Stimulated activated CD4-positive, alpha-beta T cell treated with anti-CD3 and anti-CD28 coated beads, Interleukin-4, amount 100 ng/mL, for 48 hours (primary cell): ENCODE measurements at regions not wholly inside any gene's neighbourhood (a gene's known extent, or its start where the extent isn't known, plus 50 kb on each side); places are given as distances from the start of the nearest gene placed in this dataset.

Experiments used
- DNase-seq, 2 donors: peaks; one replicate each; pipeline ENCODE4 v3.0.0-alpha.2; 2020; ENCODE audit warnings: low read depth in 2 of 2

DNA sequence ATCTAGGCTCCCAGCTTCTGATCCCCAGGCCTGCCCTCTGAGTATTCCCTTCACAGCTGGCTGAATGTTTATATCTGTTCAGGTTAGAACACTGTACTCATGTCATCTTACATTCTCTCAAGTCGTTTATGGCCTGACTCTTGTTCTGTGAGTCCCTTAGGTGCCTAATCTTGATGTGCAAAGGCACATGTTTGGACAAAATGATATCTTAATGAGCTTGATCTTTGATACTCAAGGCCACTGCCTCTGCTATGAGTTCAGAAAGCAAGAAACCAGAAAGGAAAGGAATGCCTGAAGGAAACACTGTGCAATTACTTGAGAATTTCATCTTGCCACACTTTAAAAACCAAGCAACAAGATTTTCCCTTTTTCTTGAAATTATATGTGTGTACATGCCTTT lies 391.8 kb upstream of the ZNF608 start:
- DNase-seq = no peak

GRCh38 chr5:125139590-125139989 lies 393.2 kb upstream of the ZNF608 start:
- DNase-seq = no peak

GRCh38 chr5:125140220-125140619 lies 393.8 kb upstream of the ZNF608 start:
- DNase-seq = no peak

DNA sequence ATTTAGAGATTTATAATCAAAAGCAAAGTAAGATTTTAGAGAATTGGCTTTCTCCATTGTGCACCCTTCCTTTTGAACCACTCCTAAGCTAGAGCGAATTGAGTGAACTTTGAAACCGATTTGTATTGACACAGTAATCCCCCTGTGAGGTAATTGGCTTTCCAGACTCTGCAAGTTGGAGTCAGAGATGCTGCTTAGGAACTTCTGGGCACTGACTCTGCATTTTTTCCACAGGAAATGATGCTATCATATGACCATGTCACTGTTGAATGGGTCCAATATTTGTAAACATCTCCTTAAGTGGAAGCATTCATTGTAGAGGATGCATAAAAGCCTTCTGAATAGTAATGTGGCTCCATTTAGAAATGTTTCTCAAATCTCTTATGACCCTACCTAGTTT lies 394.4 kb upstream of the ZNF608 start:
- no peak for DNase-seq

DNA sequence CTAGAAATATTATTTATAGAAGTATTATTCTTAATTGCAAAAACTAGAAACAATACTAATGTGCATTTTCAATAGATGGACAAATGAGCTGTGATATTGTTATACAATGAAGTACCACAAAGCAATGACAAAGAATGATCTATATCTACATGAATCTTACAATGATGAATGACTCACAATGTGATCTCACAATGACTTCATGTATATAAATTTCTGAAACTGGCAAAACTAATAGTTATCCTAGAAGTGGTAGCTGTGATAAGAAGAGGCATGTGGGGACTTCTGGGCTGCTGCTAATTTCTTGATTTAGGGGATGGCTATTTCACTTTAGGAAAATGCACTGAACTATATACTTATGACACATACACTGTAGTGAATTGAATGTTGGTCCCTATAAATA lies 396.0 kb upstream of the ZNF608 start:
- DNase-seq = no peak

- no peak for DNase-seq
These were observed 396.6 kb upstream of the ZNF608 start for GRCh38 chr5:125143011-125143410.

DNA sequence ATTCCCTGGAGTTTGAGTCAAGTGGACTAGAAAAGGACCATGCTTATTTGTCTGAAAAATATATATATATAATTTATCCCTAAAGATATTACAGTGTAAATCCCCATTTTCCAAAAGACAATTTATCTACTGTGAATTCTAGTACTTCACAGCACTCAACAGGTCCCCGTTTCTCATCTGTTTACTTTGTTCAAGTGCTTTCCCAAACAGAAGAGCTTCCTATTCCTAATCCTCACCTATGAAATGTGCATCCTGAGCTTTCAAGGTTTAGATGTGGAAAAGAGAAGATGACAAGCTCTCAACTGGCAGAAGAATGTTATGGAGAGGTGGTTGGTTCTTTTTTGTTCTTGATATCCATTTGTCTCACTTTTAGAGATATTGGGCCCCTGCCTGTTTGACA lies 401.6 kb upstream of the ZNF608 start:
- no peak for DNase-seq

GRCh38 chr5:125148706-125149105 lies 402.3 kb upstream of the ZNF608 start:
- DNase-seq = no peak

GRCh38 chr5:125149110-125149509 lies 402.7 kb upstream of the ZNF608 start:
- no peak for DNase-seq

DNA sequence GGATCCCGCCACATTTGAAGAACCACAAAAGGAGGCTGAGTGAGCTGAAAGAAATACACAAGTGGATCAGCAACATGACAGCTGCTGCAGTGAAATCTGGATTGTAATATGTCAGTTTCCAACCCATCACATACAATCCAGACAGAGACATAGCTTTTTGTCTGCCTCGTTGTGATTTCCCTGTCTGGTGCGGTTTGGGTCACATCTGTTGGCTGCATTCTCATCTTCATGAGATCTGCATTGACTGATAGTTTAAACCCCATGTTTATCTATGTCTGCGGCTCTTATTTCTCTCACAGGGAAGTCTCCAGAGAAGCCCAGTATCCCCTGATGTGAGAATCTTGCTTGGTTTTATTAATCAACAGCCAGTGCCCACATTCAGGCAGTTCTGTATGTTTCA lies 403.1 kb upstream of the ZNF608 start:
- DNase-seq = no peak

- no peak for DNase-seq
These were observed 403.7 kb upstream of the ZNF608 start for GRCh38 chr5:125150041-125150669.

DNA sequence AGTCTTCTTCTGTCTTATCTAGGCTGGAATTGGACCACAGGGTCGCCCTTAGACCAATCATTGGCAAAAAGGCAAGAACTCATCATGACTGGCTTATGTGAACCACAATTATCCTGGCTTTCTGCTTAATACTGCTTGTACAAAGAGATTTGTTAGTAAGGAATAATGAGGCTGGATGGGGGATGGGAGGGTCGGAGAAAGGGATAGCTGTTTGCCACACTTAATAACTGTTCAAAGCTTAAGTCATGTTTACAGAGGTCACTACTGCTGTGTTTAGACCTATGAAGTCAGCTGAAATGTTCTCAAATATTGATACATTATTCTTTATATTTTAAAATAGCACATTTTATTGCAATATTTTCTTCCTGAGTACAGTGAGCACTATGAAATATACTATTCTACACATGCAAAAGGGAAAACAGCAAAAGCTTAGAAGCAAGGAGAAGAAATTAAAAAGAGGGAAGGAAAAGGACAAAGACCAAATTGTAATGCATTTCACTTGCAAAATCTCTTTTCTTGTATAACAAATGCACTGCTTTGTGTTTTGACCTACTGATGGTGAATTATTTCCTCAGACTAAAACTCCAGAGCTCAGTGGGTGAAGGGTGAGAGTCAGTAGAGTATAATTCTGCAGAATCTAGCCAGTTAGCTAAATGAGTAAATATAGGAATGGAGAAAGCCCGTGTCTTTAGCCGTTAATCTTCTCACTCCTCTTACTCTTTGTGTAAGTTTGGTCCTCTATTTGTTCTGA lies 404.9 kb upstream of the ZNF608 start:
- DNase-seq = no peak

DNA sequence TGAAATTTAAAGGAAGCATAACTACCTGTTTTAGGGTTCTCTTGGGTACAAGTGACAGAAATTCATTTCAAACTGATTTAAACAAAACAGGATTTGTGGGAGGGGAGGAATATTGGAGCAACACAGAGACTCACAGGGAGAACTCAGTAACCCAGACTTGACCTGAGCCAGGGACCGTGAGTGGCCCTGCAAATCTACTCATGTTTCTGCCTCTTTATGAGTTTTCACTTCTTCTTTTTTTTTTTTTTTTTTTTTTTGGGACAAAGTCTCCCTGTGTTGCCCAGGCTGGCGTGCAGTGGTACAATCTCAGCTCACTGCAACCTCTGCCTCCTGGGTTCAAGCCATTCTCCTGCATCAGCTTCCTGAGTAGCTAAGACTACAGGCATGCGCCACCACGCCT lies 405.6 kb upstream of the ZNF608 start:
- DNase-seq = no peak

GRCh38 chr5:125152461-125153189 lies 406.2 kb upstream of the ZNF608 start:
- no peak for DNase-seq

DNA sequence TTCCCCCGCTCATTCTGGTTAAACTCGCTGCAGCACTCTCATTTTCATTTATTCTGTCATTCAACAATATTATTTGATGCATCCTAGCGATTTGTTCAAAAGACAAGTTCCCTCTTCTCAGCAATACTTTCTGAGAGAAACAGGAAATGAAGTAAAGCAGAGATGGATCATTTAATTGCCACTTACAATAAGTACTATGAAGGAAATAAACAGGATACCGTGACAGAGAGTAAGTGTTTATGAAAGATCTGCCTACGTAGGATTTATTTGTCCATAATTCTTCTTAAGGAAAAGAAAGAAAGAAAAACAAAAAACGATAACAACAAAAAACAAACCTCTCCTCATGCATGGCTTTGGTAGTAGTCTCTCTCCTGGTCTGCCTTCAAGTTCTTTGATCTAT lies 406.8 kb upstream of the ZNF608 start:
- DNase-seq = no peak

DNA sequence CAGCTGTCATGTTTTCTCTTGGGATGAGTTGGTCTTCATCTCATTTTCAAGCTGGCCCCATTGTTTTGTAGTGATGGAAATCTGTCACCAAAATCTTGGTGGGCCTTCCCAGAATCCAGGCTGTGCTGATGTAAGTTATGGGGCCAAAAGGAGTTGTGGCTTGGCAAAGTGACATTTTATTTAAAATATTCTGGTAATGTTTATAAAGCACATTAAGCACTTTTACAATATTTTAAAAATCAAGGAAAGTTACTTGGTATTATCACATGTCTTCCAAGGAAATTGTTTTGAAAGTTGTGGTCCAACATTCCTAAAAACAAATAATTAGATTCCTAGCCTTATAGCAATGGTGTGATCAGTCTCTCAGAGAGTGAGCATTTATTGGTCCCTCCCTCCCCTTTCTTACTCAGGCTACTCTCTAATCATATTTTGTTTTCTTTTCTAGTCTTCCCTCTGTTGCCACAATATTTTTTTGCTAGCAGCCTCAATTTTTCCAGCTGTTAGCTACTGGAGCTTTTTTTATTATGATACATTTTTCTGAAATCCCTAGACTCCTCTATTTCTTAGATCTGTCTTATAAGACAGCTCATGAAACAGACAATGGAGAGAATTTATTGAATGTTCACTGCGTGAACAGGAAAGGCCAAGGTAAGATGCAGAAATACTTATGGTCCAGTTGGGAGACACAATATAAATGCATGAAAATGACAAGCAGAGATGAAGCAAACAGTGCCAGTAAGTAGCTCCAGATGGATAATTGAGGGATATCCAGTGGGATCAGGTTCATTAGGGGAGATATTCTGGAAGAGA lies 408.1 kb upstream of the ZNF608 start:
- DNase-seq = no peak

- DNase-seq = no peak
These were observed 414.5 kb upstream of the ZNF608 start for GRCh38 chr5:125160787-125161502.

- DNase-seq = no peak
These were observed 416.3 kb upstream of the ZNF608 start for GRCh38 chr5:125162714-125163113.

GRCh38 chr5:125169396-125169795 lies 423.0 kb upstream of the ZNF608 start:
- DNase-seq = no peak

GRCh38 chr5:125171641-125172040 lies 425.2 kb upstream of the ZNF608 start:
- no peak for DNase-seq

DNA sequence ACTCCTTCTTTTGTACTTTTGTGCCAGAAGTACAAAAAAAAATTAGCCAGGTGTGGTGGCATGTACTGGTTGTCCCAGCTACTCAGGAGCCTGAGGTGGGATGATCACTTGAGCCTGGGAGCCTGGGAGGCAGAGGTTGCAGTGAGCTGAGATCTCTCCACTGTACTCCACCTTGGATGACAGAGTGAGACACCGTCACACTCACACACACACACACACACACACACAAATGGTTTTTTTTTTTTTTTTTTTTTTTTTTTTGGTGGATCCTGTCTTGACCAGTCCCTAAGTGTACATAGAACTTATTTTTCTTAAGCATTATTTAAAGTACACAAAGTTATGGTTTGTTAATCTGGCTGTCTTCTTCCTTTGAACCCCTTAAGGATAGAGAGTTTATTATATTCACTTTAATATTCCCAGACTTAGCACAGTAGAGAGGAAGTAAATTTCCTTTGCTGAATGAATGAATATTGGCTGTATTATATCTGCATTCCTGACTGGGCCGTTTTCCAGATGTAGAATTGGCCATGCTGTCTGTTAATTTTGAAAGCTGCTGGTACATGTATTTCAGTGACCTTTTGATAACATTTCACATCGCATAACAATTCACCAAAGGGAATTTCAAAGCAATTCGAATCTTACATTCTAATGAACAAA lies 429.0 kb upstream of the ZNF608 start:
- DNase-seq = no peak
